Caco-2 (cell line): ENCODE measurements at regions not wholly inside any gene's neighbourhood (a gene's known extent, or its start where the extent isn't known, plus 50 kb on each side); places are given as distances from the start of the nearest gene placed in this dataset.

Experiments
- BruUV-seq: library from RNA; stranded (reverse); fragments of 400-500 nt; replicated peaks from 2 replicates; lab custom pipeline; 2021; lab: Mats Ljungman, UMichigan
- CTCF ChIA-PET: fragments of 300-600 bp; sonication (Branson Sonifier 250); formaldehyde crosslinking; loops from one replicate; lab custom pipeline; 2022; ENCODE audit warnings: antibody characterized with exemption; lab: Charles Lee
- POLR2A ChIA-PET: fragments of 300-600 bp; sonication (Branson Sonifier 250); formaldehyde crosslinking; loops from one replicate; lab custom pipeline; 2022; ENCODE audit warnings: antibody characterized with exemption; lab: Charles Lee
- DNase-seq, 2 experiments: peaks; one replicate each; pipeline versions ENCODE4 v3.0.0 to v3.0.0-alpha.2; 2020 to 2022
- H3K27me3 ChIP-seq: replicated peaks from 2 replicates; pipeline ENCODE4 v1.6.0; 2011; ENCODE audit warnings: low read length; ENCODE audit not compliant: control insufficient read depth, insufficient read depth
- H3K36me3 ChIP-seq: 2 replicates; pipeline ENCODE4 v1.5.1; 2011; ENCODE audit warnings: low read length; ENCODE audit not compliant: control insufficient read depth, insufficient read depth
- H3K4me1 ChIP-seq: fragments of 250-450 bp; sonication (Bioruptor Pico); 2 replicates; pipeline ENCODE4 v1.5.1; 2020; ENCODE audit warnings: mild to moderate bottlenecking
- H3K4me3 ChIP-seq: 2 replicates; pipeline ENCODE4 v1.5.1; 2011; ENCODE audit warnings: low read depth, mild to moderate bottlenecking, control low read depth, low read length
- H3K9me3 ChIP-seq: fragments of 250-450 bp; sonication (Bioruptor Pico); 2 replicates; pipeline ENCODE4 v1.5.1; 2020; ENCODE audit warnings: mild to moderate bottlenecking, moderate library complexity
- H3K27ac Mint-ChIP-seq: one replicate; pipeline ENCODE4 v1.8.0; 2022; ENCODE audit warnings: mixed read lengths; ENCODE audit not compliant: unreplicated experiment
- H3K27me3 Mint-ChIP-seq: one replicate; pipeline ENCODE4 v1.8.0; 2022; ENCODE audit warnings: mixed read lengths; ENCODE audit not compliant: insufficient read depth, unreplicated experiment
- H3K36me3 Mint-ChIP-seq: one replicate; pipeline ENCODE4 v1.8.0; 2022; ENCODE audit warnings: mild to moderate bottlenecking, mixed read lengths; ENCODE audit not compliant: insufficient read depth, unreplicated experiment
- H3K4me1 Mint-ChIP-seq: one replicate; pipeline ENCODE4 v1.8.0; 2022; ENCODE audit warnings: low read depth, mixed read lengths; ENCODE audit not compliant: unreplicated experiment
- H3K4me3 Mint-ChIP-seq: one replicate; pipeline ENCODE4 v1.8.0; 2022; ENCODE audit warnings: mild to moderate bottlenecking, moderate library complexity, mixed read lengths; ENCODE audit not compliant: unreplicated experiment
- H3K9me3 Mint-ChIP-seq: one replicate; pipeline ENCODE4 v1.8.0; 2022; ENCODE audit warnings: mixed read lengths; ENCODE audit not compliant: unreplicated experiment
- CTCF ChIP-seq, 2 experiments: fragments of 200-600 bp in 1 of 2; IDR thresholded peaks; 1 replicate in 1 of 2; 2 replicates in 1 of 2; pipeline versions ENCODE4 v1.5.1 to v1.8.0; 2011 to 2022; ENCODE audit warnings: antibody characterized with exemption in 1 of 2, control low read depth in 1 of 2, inconsistent platforms in 1 of 2, low read depth in 1 of 2, low read length in 1 of 2, mild to moderate bottlenecking in 1 of 2, moderate library complexity in 1 of 2; ENCODE audit not compliant: insufficient read depth in 1 of 2, severe bottlenecking in 1 of 2, unreplicated experiment in 1 of 2
- intact Hi-C: fragments of 100-400 bp; cut with micrococcal nuclease; formaldehyde crosslinking; loops from one replicate; pipeline ENCODE4 v1.10.0; 2022; ENCODE audit not compliant: unreplicated experiment

DNA sequence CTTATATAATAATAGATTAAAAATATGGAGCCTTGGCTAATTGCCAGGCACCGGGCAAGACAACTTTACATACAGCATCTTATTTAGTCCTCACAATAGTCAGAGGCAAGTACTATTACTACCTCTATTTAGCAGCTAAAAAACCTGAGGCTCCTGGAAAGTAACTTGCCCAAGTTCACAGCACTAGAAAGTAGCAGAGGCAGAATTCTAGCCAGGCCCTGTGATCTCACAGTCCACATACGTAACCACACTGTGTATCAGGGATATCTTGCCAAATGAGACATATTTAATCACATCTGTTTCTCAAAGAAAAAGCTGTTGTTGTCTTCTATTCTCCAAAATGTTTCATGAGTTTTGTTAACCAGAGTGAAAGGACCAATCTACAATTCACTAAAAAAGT, 378.5 kb downstream of the PLPP3 start:
- no peaks in the 10 kb centered on the region for H3K9me3 Mint-ChIP-seq
- no peak for DNase-seq
- ChIA-PET CTCF (no interaction called here), POLR2A (no interaction called here)
- intact Hi-C loops = no loop called here
- H3K27me3 ChIP-seq = no peaks in the 10 kb centered on the region
- no peaks in the 10 kb centered on the region for H3K4me1 ChIP-seq
- no TSS peak for BruUV-seq
- H3K27ac Mint-ChIP-seq = no peak overlapping the region
- H3K27me3 Mint-ChIP-seq = no peaks in the 10 kb centered on the region
- no peaks in the 10 kb centered on the region for H3K36me3 Mint-ChIP-seq
- no peaks in the 10 kb centered on the region for H3K36me3 ChIP-seq
- no peak overlapping the region for H3K4me3 Mint-ChIP-seq
- H3K4me3 ChIP-seq = no peak overlapping the region
- no peak for TF ChIP-seq CTCF (IDR thresholded peaks at IDR 0.05; ENCODE audit: insufficient read depth in 1 of 2, low read depth in 1 of 2, low read length in 1 of 2, severe bottlenecking in 1 of 2, unreplicated experiment in 1 of 2)
- H3K9me3 ChIP-seq = no peaks in the 10 kb centered on the region
- no peaks in the 10 kb centered on the region for H3K4me1 Mint-ChIP-seq

- Mint-ChIP-seq H3K27me3 (no peaks in the 10 kb centered on the region), H3K4me3 (no peak overlapping the region), H3K9me3 (no peaks in the 10 kb centered on the region), H3K4me1 (no peaks in the 10 kb centered on the region), H3K36me3 (no peaks in the 10 kb centered on the region), H3K27ac (no peak overlapping the region)
- no peak for TF ChIP-seq CTCF (IDR thresholded peaks at IDR 0.05; ENCODE audit: insufficient read depth in 1 of 2, low read depth in 1 of 2, low read length in 1 of 2, severe bottlenecking in 1 of 2, unreplicated experiment in 1 of 2)
- ChIA-PET CTCF (no interaction called here), POLR2A (no interaction called here)
- no peak for DNase-seq
- no peaks in the 10 kb centered on the region for H3K9me3 ChIP-seq
- no peaks in the 10 kb centered on the region for H3K36me3 ChIP-seq
- no TSS peak for BruUV-seq
- H3K4me1 ChIP-seq = no peaks in the 10 kb centered on the region
- no peaks in the 10 kb centered on the region for H3K27me3 ChIP-seq
- H3K4me3 ChIP-seq = no peak overlapping the region
- intact Hi-C loops = no loop called here
Observed at GRCh38 chr1:56200442-56200841, 378.9 kb downstream of the PLPP3 start.

DNA sequence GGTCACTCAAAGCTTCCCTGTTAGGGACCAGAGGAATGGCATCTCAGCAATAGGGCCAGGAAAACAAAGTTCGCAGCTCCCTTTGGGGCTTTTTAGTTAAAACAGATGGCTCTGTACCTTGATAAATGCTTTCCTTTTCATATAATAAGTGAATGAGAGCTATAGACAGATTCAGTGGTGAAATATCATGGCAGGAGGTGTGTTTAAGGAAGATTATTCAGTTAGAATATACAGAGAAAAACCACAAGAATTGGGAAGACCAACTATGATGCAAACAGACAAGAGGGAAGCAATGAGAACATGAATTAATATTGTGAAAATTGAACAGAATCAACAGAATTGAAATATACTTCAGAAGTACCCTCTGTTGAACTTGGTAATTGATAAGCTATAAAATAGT, 379.4 kb downstream of the PLPP3 start:
- no peaks in the 10 kb centered on the region for H3K9me3 ChIP-seq
- Mint-ChIP-seq H3K36me3 (no peaks in the 10 kb centered on the region), H3K9me3 (no peaks in the 10 kb centered on the region), H3K4me3 (no peak overlapping the region), H3K27ac (no peak overlapping the region), H3K27me3 (no peaks in the 10 kb centered on the region), H3K4me1 (no peaks in the 10 kb centered on the region)
- no peak for DNase-seq
- CTCF ChIA-PET = no interaction called here
- H3K36me3 ChIP-seq = no peaks in the 10 kb centered on the region
- no peaks in the 10 kb centered on the region for H3K27me3 ChIP-seq
- no peaks in the 10 kb centered on the region for H3K4me1 ChIP-seq
- intact Hi-C loops = no loop called here
- TF ChIP-seq CTCF (IDR thresholded peaks at IDR 0.05; ENCODE audit: insufficient read depth in 1 of 2, low read depth in 1 of 2, low read length in 1 of 2, severe bottlenecking in 1 of 2, unreplicated experiment in 1 of 2) = no peak
- no TSS peak for BruUV-seq
- no peak overlapping the region for H3K4me3 ChIP-seq
- POLR2A ChIA-PET = no interaction called here
